GM13977 (cell line): ENCODE measurements at regions not wholly inside any gene's neighbourhood (a gene's known extent, or its start where the extent isn't known, plus 50 kb on each side); places are given as distances from the start of the nearest gene placed in this dataset.

ENCODE experiments used
- DNase-seq: peaks from one replicate; pipeline ENCODE4 v3.0.0; 2012; ENCODE audit warnings: low spot score
- in situ Hi-C: fragments of 300-500 bp; cut with MboI; formaldehyde crosslinking; loops from one replicate; pipeline ENCODE4 v1.12.0; 2022; ENCODE audit warnings: low sequenced_read_pairs, low pct_unique_long_range_greater_than_20kb, mixed read lengths, inconsistent platforms; ENCODE audit not compliant: unreplicated experiment
- TF ChIP-seq, protein P1 (sequence below): IDR thresholded peaks from 2 replicates; pipeline ENCODE4 v1.5.1; 2012; ENCODE audit warnings: mild to moderate bottlenecking, control low read depth; ENCODE audit not compliant: insufficient read depth; ENCODE audit errors: extremely low read depth, missing control alignments

- no peak for DNase-seq
- in situ Hi-C loops: no loop called here
- TF ChIP-seq, protein P1, sequence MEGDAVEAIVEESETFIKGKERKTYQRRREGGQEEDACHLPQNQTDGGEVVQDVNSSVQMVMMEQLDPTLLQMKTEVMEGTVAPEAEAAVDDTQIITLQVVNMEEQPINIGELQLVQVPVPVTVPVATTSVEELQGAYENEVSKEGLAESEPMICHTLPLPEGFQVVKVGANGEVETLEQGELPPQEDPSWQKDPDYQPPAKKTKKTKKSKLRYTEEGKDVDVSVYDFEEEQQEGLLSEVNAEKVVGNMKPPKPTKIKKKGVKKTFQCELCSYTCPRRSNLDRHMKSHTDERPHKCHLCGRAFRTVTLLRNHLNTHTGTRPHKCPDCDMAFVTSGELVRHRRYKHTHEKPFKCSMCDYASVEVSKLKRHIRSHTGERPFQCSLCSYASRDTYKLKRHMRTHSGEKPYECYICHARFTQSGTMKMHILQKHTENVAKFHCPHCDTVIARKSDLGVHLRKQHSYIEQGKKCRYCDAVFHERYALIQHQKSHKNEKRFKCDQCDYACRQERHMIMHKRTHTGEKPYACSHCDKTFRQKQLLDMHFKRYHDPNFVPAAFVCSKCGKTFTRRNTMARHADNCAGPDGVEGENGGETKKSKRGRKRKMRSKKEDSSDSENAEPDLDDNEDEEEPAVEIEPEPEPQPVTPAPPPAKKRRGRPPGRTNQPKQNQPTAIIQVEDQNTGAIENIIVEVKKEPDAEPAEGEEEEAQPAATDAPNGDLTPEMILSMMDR: no peak
Observed at GRCh38 chr14:44170556-44170955, 336.5 kb downstream of the FSCB start.

DNA sequence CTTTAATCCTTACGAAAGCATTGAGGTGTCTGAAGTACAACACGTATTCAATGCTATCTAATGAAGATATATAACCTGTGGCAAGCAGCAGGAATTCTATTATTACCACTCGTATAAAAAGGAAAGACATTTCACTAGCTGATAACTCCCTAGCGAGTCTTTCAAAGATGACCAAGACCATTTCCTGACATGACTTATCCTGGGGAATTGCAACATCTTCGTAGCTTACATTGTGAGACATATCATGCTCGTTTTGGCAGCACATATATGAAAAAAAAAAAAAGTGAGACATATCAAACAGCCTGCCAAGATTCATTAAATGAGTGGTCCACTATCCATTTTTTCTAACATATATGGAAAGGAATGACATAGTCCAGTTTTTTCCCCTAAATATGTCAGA lies 337.0 kb downstream of the FSCB start:
- TF ChIP-seq, protein P1: no peak
- in situ Hi-C loops: no loop called here

GRCh38 chr14:44168566-44168965 lies 338.5 kb downstream of the FSCB start:
- DNase-seq: no peak
- in situ Hi-C loops: no loop called here
- TF ChIP-seq, protein P1: no peak

More for the DNA sequence above, 337.0 kb downstream of the FSCB start:
- DNase-seq: no peak

DNA sequence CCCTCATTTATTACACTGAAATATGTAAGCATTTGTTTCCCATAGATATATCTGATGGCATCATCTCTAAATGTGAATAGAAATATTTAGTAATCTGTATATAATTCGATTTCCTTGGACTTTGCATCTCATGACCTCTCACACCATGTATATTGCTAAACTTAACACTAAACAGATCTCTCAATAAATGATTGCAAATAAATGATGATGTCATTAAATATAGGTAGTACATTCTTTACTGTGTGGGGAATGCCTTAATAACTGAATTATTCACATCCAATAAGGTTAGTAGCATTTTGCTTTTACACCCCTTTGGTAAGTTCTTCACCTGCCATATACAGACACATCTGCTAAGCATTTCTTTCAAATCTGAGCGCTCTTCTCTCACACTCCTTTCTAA lies 340.5 kb downstream of the FSCB start:
- TF ChIP-seq, protein P1: no peak

GRCh38 chr14:44165936-44166335 lies 341.1 kb downstream of the FSCB start:
- TF ChIP-seq, protein P1: no peak
- no peak for DNase-seq
- in situ Hi-C loops: no loop called here

More for the DNA sequence above, 340.5 kb downstream of the FSCB start:
- in situ Hi-C loops: no loop called here
- DNase-seq: no peak

- no peak for DNase-seq
- in situ Hi-C loops: no loop called here
- TF ChIP-seq, protein P1: no peak
Observed at GRCh38 chr14:44165286-44165685, 341.8 kb downstream of the FSCB start.

- in situ Hi-C loops: no loop called here
- TF ChIP-seq, protein P1: no peak
- no peak for DNase-seq
Observed at GRCh38 chr14:44163946-44164345, 343.1 kb downstream of the FSCB start.
